HFFc6 (cell line): ENCODE measurements at regions not wholly inside any gene's neighbourhood (a gene's known extent, or its start where the extent isn't known, plus 50 kb on each side); places are given as distances from the start of the nearest gene placed in this dataset.

Experiments used
- DNase-seq: peaks from one replicate; pipeline ENCODE4 v3.0.0-alpha.2; 2018
- H3K27ac Mint-ChIP-seq: 2 replicates; pipeline ENCODE4 v1.8.0; 2020; ENCODE audit warnings: mild to moderate bottlenecking, mixed read lengths
- H3K27me3 Mint-ChIP-seq: 2 replicates; pipeline ENCODE4 v1.8.0; 2021; ENCODE audit warnings: mild to moderate bottlenecking, moderate library complexity, mixed read lengths; ENCODE audit not compliant: insufficient read depth
- H3K36me3 Mint-ChIP-seq: 2 replicates; pipeline ENCODE4 v1.8.0; 2021; ENCODE audit warnings: low read depth, mixed read lengths
- H3K4me1 Mint-ChIP-seq: 2 replicates; pipeline ENCODE4 v1.8.0; 2020; ENCODE audit warnings: low read depth, mixed read lengths
- H3K4me3 Mint-ChIP-seq: 2 replicates; pipeline ENCODE4 v1.8.0; 2020; ENCODE audit warnings: mild to moderate bottlenecking, moderate library complexity, mixed read lengths
- H3K9me3 Mint-ChIP-seq: 2 replicates; pipeline ENCODE4 v1.8.0; 2020; ENCODE audit warnings: mild to moderate bottlenecking, mixed read lengths
- CTCF ChIP-seq: fragments of 200-600 bp; sonication (generic); IDR thresholded peaks from 2 replicates; pipeline ENCODE4 v1.5.0; 2021; ENCODE audit warnings: antibody characterized with exemption, mild to moderate bottlenecking

- H3K36me3 Mint-ChIP-seq, result no peaks in the 10 kb centered on the region
- H3K4me3 Mint-ChIP-seq, result no peak overlapping the region
- peaks cover 47% of the 10 kb centered on the region for H3K9me3 Mint-ChIP-seq
- H3K27me3 Mint-ChIP-seq, result no peaks in the 10 kb centered on the region; the same call in 1 of the 2 replicates
- no peak overlapping the region for H3K27ac Mint-ChIP-seq
- no peak for DNase-seq
- TF ChIP-seq CTCF, result no peak
- no peaks in the 10 kb centered on the region for H3K4me1 Mint-ChIP-seq
Measured at GRCh38 chr12:118742431-118742830, 238.9 kb upstream of the SRRM4 start.

GRCh38 chr12:118743896-118744700 lies 237.2 kb upstream of the SRRM4 start:
- Mint-ChIP-seq H3K4me3 (no peak overlapping the region), H3K36me3 (no peaks in the 10 kb centered on the region), H3K9me3 (peaks cover 39% of the 10 kb centered on the region), H3K4me1 (no peaks in the 10 kb centered on the region), H3K27ac (no peak overlapping the region), H3K27me3 (no peaks in the 10 kb centered on the region; the same call in 1 of the 2 replicates)
- no peak for DNase-seq
- no peak for TF ChIP-seq CTCF

- Mint-ChIP-seq H3K36me3 (no peaks in the 10 kb centered on the region), H3K4me1 (no peaks in the 10 kb centered on the region), H3K27ac (no peak overlapping the region), H3K4me3 (no peak overlapping the region), H3K9me3 (peaks cover 33% of the 10 kb centered on the region), H3K27me3 (no peaks in the 10 kb centered on the region; the same call in 1 of the 2 replicates)
- TF ChIP-seq CTCF, result no peak
- DNase-seq, result no peak
Measured at GRCh38 chr12:118746176-118746575, 235.2 kb upstream of the SRRM4 start.

GRCh38 chr12:118746960-118747359 lies 234.4 kb upstream of the SRRM4 start:
- no peak overlapping the region for H3K4me3 Mint-ChIP-seq
- no peak overlapping the region for H3K27ac Mint-ChIP-seq
- no peaks in the 10 kb centered on the region for H3K4me1 Mint-ChIP-seq
- H3K36me3 Mint-ChIP-seq, result no peaks in the 10 kb centered on the region
- DNase-seq, result no peak
- TF ChIP-seq CTCF, result no peak
- no peaks in the 10 kb centered on the region; the same call in 1 of the 2 replicates for H3K27me3 Mint-ChIP-seq
- peaks cover 30% of the 10 kb centered on the region for H3K9me3 Mint-ChIP-seq

DNA sequence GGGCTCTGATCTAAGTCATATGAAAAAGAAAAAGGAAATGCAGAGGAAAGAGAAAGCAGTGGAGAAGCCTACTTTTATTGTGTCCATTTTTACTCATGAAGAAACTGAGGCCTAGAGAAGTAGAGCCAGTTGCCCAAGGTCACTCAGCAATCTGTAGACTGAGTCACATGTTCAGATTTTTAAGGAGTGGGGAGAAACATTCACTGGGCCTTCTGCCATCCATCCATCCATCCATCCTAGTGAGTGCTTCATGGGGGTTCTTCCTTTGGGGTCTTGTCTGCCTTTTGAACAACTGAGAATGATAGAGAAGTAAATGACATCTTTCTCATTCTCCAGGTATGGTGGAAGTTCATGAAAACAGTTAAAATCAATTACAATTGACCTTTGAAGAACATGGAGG lies 233.6 kb upstream of the SRRM4 start:
- no peaks in the 10 kb centered on the region for H3K36me3 Mint-ChIP-seq
- H3K27me3 Mint-ChIP-seq, result no peaks in the 10 kb centered on the region; the same call in 1 of the 2 replicates
- no peak overlapping the region for H3K4me3 Mint-ChIP-seq
- no peak for TF ChIP-seq CTCF
- no peak overlapping the region for H3K27ac Mint-ChIP-seq
- no peak for DNase-seq
- H3K4me1 Mint-ChIP-seq, result no peaks in the 10 kb centered on the region
- H3K9me3 Mint-ChIP-seq, result peaks cover 34% of the 10 kb centered on the region
